ENCODE measurements at regions not wholly inside any gene's neighbourhood (a gene's known extent, or its start where the extent isn't known, plus 50 kb on each side); places are given as distances from the start of the nearest gene placed in this dataset.

- no peak for DNase-seq (ENCODE audit: low read depth, low spot score)
Measured at GRCh38 chr4:170305627-170306026, 215.9 kb upstream of the AADAT start.

GRCh38 chr4:170281027-170281426 lies 191.3 kb upstream of the AADAT start:
- DNase-seq (ENCODE audit: low read depth, low spot score) = no peak

DNA sequence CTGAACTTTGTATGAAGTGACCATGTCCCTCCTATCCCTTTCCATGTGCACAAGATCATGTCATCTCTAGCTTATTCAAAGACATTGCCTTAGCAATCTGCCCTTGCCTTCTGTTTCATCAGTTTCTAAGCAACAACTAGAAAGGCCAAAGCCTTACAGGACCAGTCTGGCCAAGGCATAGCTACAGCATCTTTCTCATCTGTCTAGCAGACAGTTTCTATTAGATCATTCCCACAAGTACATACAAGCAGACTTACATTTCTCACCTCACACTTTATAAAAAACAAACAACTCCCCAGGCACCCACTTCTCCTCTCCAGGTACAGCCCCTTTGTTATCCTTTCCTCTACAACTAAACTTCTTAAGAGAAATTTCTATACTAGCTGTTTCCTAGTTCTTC lies 188.7 kb upstream of the AADAT start:
- DNase-seq (ENCODE audit: low read depth, low spot score) = no peak

DNA sequence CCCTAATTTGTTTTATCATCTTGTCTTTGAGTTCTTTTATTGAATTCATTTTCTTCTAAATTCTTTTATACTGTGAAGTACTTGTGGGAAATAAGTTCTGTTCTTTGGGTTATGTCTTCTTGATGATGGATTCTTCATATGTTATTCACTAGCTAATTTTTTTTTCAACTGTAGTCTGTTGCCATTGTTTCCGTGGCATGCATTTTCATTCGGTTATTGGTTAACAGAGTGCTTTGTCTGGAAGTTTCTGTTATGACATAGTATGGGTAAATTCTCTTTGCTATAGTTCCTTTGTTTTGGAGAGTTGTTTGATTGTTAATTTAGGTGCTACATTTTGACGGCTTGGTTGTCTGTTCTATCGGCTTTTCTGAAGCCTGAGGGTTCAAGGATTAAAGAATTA lies 184.9 kb upstream of the AADAT start:
- no peak for DNase-seq (ENCODE audit: low read depth, low spot score)

GRCh38 chr4:170272959-170273358 lies 183.2 kb upstream of the AADAT start:
- DNase-seq (ENCODE audit: low read depth, low spot score) = no peak

DNA sequence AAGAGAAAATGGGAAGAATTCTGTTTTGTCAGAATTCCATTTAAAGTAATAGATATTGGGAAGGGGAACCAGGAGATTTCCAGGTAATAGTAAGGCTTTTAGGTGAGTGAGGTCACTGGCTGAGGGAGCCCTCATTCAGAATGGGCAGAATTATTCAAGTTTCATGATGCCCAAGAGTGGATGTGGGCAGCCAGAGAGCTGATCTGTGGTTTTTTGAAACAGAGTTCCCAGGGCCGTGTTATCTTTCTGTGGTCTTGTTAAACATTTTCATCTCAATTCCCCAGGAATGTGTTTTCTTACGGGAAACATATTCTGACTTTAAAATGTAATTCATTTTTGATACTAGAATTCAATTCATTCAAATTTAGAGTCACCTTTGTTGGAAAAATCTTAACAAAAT lies 182.0 kb upstream of the AADAT start:
- no peak for DNase-seq (ENCODE audit: low read depth, low spot score)

DNA sequence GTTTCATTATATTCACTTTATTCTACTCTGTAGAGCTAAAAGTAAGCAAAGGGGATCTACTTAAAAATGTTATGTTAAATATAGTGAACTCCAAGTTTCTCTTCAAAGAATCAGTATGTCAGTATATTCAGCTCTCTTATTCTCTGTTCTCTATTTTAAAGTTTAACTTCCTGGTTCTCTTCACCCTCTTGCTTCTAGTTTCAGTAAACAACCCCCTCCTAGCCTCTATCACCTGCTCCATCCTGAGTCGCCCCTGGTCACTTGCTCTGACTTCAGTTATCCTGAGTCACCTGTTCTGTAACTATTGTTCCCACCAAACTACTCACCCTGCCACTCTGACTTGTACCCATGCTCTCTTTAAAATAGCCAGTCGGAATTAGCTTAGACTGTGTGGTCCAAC lies 180.9 kb upstream of the AADAT start:
- DNase-seq (ENCODE audit: low read depth, low spot score) = no peak

GRCh38 chr4:170269950-170270349 lies 180.2 kb upstream of the AADAT start:
- no peak for DNase-seq (ENCODE audit: low read depth, low spot score)

GRCh38 chr4:170259631-170260153 lies 169.9 kb upstream of the AADAT start:
- DNase-seq (ENCODE audit: low read depth, low spot score) = peak; percentile 77

- DNase-seq (ENCODE audit: low read depth, low spot score) = no peak
Measured at GRCh38 chr4:170256807-170257206, 167.1 kb upstream of the AADAT start.

GRCh38 chr4:170248576-170248975 lies 158.8 kb upstream of the AADAT start:
- no peak for DNase-seq (ENCODE audit: low read depth, low spot score)

GRCh38 chr4:170248029-170248428 lies 158.3 kb upstream of the AADAT start:
- DNase-seq (ENCODE audit: low read depth, low spot score) = no peak

GRCh38 chr4:170247596-170247995 lies 157.8 kb upstream of the AADAT start:
- DNase-seq (ENCODE audit: low read depth, low spot score) = no peak

GRCh38 chr4:170243662-170244288 lies 154.0 kb upstream of the AADAT start:
- DNase-seq (ENCODE audit: low read depth, low spot score) = no peak

DNA sequence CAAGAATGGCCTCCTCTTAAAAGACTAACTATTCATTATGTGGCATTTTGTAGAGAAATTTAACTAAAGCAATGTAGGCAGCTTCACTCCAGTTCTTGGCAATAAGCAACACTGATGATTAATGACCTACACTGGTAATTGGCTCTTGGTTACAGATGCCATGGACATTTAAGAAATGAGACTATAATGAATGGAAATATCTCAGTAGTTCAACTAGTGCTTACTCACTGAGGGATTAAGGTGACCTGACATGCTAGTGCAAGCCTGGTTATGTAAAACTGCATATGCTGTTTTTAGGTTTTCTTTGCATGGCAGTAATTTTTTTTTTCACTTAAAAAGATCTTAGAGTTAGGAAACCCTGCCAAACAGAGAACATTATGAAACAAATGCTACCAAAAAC lies 152.7 kb upstream of the AADAT start:
- no peak for DNase-seq (ENCODE audit: low read depth, low spot score)

GRCh38 chr4:170234800-170235199 lies 145.0 kb upstream of the AADAT start:
- DNase-seq (ENCODE audit: low read depth, low spot score) = no peak

GRCh38 chr4:170231377-170231776 lies 141.6 kb upstream of the AADAT start:
- no peak for DNase-seq (ENCODE audit: low read depth, low spot score)

GRCh38 chr4:170230242-170230641 lies 140.5 kb upstream of the AADAT start:
- no peak for DNase-seq (ENCODE audit: low read depth, low spot score)

GRCh38 chr4:170229006-170229405 lies 139.2 kb upstream of the AADAT start:
- no peak for DNase-seq (ENCODE audit: low read depth, low spot score)

- no peak for DNase-seq (ENCODE audit: low read depth, low spot score)
Measured at GRCh38 chr4:170227928-170228327, 138.2 kb upstream of the AADAT start.

GRCh38 chr4:170226288-170226687 lies 136.5 kb upstream of the AADAT start:
- no peak for DNase-seq (ENCODE audit: low read depth, low spot score)

- no peak for DNase-seq (ENCODE audit: low read depth, low spot score)
Measured at GRCh38 chr4:170214731-170215130, 125.0 kb upstream of the AADAT start.

DNA sequence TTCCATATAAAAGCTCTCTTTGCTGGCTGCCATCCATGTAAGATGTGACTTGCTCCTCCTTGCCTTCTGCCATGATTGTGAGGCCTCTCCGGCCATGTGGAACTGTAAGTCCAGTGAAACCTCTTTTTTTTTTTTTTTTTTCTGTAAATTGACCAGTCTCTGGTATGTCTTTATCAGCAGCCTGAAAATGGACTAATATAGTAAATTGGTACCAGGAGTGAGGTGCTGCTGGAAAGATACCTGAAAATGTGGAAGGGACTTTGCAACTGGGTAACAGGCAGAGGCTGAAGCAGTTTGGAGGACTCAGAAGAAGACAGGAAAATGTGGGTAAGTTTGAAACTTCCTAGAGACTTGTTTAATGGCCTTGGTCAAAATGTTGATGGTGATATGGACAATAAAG lies 124.3 kb upstream of the AADAT start:
- no peak for DNase-seq (ENCODE audit: low read depth, low spot score)

DNA sequence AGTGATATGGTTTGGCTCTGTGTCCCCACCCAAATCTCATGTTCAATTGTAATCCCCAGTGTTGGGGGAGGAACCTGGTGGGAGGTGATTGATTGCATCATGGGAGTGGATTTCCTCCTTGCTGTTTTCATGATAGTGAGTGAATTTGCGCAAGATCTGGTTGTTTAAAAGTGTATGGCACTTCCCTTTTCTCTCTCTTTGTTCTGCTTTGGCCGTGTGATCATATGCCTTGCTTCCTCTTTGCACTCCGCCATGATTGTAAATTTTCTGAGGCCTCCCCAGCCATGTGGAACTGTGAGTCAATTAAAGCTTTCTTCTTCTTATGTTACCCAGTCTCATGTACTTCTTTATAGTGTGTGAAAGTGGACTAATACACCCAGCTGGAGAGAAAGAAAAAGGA lies 113.0 kb upstream of the AADAT start:
- no peak for DNase-seq (ENCODE audit: low read depth, low spot score)
